PC-3 (cell line): ENCODE measurements at regions not wholly inside any gene's neighbourhood (a gene's known extent, or its start where the extent isn't known, plus 50 kb on each side); places are given as distances from the start of the nearest gene placed in this dataset.

Experiments
- EZH2 ChIP-seq: fragments of 300-600 bp; sonication (generic); IDR thresholded peaks from one replicate; pipeline ENCODE4 v1.6.1; 2017; ENCODE audit warnings: antibody characterized with exemption, mild to moderate bottlenecking, low read length; ENCODE audit not compliant: unreplicated experiment
- EZH2phosphoT487 ChIP-seq: fragments of 300-600 bp; sonication (generic); IDR thresholded peaks from 2 replicates; pipeline ENCODE4 v1.6.1; 2018; ENCODE audit warnings: mild to moderate bottlenecking, antibody characterized with exemption, low read length, borderline replicate concordance
- TF ChIP-seq, protein P1 (sequence below): fragments of 300-600 bp; sonication (generic); conservative IDR thresholded peaks from 2 replicates; pipeline ENCODE4 v1.5.1; 2017; ENCODE audit warnings: antibody characterized with exemption, low read depth, mild to moderate bottlenecking, low read length

DNA sequence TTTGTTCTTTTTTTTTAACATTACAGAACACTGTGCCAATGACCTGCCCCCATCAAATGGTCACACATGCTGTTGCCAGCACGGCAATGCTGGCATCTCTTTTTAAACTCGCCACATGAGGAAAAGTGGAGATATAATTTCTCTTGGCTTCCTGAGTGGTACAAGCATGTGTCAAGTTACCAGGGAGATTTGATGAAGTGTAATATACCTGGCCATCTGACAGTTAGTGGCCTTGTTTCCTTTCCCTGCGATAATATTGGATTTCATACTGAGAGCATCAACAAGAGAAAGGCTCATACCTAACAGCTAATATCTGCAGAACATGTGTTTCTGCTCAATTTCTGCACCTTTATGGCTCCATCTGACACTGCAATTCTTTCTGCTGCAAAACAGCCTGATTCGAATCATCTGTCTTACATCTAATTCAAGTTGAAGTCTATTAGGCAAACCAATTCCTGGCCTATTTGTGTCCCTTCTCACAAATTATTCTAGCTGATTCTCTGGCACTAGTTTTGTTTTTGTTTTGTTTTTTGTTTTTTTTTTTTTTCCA, 519.5 kb downstream of the PREX1 start:
- TF ChIP-seq, protein P1, sequence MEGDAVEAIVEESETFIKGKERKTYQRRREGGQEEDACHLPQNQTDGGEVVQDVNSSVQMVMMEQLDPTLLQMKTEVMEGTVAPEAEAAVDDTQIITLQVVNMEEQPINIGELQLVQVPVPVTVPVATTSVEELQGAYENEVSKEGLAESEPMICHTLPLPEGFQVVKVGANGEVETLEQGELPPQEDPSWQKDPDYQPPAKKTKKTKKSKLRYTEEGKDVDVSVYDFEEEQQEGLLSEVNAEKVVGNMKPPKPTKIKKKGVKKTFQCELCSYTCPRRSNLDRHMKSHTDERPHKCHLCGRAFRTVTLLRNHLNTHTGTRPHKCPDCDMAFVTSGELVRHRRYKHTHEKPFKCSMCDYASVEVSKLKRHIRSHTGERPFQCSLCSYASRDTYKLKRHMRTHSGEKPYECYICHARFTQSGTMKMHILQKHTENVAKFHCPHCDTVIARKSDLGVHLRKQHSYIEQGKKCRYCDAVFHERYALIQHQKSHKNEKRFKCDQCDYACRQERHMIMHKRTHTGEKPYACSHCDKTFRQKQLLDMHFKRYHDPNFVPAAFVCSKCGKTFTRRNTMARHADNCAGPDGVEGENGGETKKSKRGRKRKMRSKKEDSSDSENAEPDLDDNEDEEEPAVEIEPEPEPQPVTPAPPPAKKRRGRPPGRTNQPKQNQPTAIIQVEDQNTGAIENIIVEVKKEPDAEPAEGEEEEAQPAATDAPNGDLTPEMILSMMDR, result no peak
- TF ChIP-seq EZH2 (no peak), EZH2phosphoT487 (no peak)
